NB4 (cell line): ENCODE measurements at regions not wholly inside any gene's neighbourhood (a gene's known extent, or its start where the extent isn't known, plus 50 kb on each side); places are given as distances from the start of the nearest gene placed in this dataset.

Experiments used
- MYC ChIP-seq: IDR thresholded peaks from 2 replicates; pipeline ENCODE4 v1.6.1; 2011; ENCODE audit warnings: low read depth, low read length
- POLR2A ChIP-seq: IDR thresholded peaks from 2 replicates; pipeline ENCODE4 v1.6.1; 2011; ENCODE audit warnings: mild to moderate bottlenecking; ENCODE audit not compliant: insufficient read length; ENCODE audit errors: extremely low read depth
- TF ChIP-seq, protein P1 (sequence below): IDR thresholded peaks from one replicate; pipeline ENCODE4 v1.5.1; 2012; ENCODE audit warnings: low read depth, low read length
- TF ChIP-seq, protein P2 (sequence below): IDR thresholded peaks from 2 replicates; pipeline ENCODE4 v1.6.1; 2011; ENCODE audit warnings: low read depth, low read length

DNA sequence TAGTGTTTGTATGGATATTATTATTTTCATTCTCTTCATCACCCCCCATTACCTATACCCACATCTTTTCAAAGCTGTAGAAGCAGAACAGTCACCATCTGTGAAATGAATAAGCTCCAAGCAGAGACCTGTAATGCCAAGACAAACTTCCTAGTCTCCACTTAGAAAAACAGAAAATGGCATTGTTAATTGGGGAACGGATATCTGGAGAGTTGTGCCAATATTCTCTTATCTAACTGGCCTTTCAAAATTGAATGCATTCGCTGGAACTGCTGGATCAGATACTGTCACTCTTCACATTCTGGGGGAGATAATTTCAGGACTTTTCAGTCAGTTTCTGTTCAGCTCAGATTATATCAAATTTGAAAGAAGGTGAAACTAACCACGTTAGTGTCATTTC lies 464.4 kb upstream of the GOT2 start:
- TF ChIP-seq, protein P1, sequence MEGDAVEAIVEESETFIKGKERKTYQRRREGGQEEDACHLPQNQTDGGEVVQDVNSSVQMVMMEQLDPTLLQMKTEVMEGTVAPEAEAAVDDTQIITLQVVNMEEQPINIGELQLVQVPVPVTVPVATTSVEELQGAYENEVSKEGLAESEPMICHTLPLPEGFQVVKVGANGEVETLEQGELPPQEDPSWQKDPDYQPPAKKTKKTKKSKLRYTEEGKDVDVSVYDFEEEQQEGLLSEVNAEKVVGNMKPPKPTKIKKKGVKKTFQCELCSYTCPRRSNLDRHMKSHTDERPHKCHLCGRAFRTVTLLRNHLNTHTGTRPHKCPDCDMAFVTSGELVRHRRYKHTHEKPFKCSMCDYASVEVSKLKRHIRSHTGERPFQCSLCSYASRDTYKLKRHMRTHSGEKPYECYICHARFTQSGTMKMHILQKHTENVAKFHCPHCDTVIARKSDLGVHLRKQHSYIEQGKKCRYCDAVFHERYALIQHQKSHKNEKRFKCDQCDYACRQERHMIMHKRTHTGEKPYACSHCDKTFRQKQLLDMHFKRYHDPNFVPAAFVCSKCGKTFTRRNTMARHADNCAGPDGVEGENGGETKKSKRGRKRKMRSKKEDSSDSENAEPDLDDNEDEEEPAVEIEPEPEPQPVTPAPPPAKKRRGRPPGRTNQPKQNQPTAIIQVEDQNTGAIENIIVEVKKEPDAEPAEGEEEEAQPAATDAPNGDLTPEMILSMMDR: no peak
- no peak for TF ChIP-seq MYC
- TF ChIP-seq, protein P2, sequence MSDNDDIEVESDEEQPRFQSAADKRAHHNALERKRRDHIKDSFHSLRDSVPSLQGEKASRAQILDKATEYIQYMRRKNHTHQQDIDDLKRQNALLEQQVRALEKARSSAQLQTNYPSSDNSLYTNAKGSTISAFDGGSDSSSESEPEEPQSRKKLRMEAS: no peak
- no peak for TF ChIP-seq POLR2A
